HEK293 (cell line): ENCODE measurements at regions not wholly inside any gene's neighbourhood (a gene's known extent, or its start where the extent isn't known, plus 50 kb on each side); places are given as distances from the start of the nearest gene placed in this dataset.

Source experiments
- CTCF ChIA-PET: fragments of 350-600 bp; formaldehyde crosslinking; extraction: SDS; loops from one replicate; lab custom pipeline; 2021; ENCODE audit warnings: antibody characterized with exemption; lab: Yijun Ruan, JAX
- POLR2A ChIA-PET: fragments of 300-600 bp; formaldehyde crosslinking; extraction: SDS; loops from one replicate; lab custom pipeline; 2020; ENCODE audit warnings: antibody characterized with exemption, inconsistent platforms; lab: Yijun Ruan, JAX
- H3K27ac ChIP-seq: fragments of 200-500 bp; sonication (Bioruptor generic); 2 replicates; pipeline ENCODE4 v1.5.1; 2014; ENCODE audit warnings: low read depth, low read length, control low read depth, inconsistent platforms; ENCODE audit errors: extremely low read depth
- H3K36me3 ChIP-seq, 2 experiments: fragments of 200-500 bp in 1 of 2; sonication (Bioruptor generic) in 1 of 2; 1 replicate in 1 of 2; 2 replicates in 1 of 2; pipeline ENCODE4 v1.5.1; 2014 to 2017; ENCODE audit warnings: inconsistent platforms in 2 of 2, low read length in 2 of 2; ENCODE audit not compliant: control insufficient read depth in 2 of 2, insufficient read depth in 1 of 2
- H3K4me1 ChIP-seq: fragments of 200-500 bp; sonication (Bioruptor generic); 2 replicates; pipeline ENCODE4 v1.5.1; 2014; ENCODE audit warnings: mild to moderate bottlenecking, low read length, inconsistent platforms; ENCODE audit not compliant: control insufficient read depth, insufficient read depth
- H3K4me3 ChIP-seq: 2 replicates; pipeline ENCODE4 v1.5.1; 2011; ENCODE audit warnings: low read depth, mild to moderate bottlenecking, control low read depth, low read length, moderate library complexity
- H3K9me3 ChIP-seq: fragments of 200-500 bp; sonication (Bioruptor generic); 2 replicates; pipeline ENCODE4 v1.5.1; 2014; ENCODE audit warnings: low read depth, low read length, inconsistent platforms; ENCODE audit not compliant: control insufficient read depth, insufficient read depth
- ATF2 ChIP-seq: fragments of 450-650 bp; formaldehyde crosslinking; IDR thresholded peaks from 2 replicates; pipeline ENCODE4 v1.5.1; 2016; ENCODE audit warnings: missing biosample characterization, missing genetic modification characterization, low read depth
- BCL11A ChIP-seq: fragments of 450-650 bp; formaldehyde crosslinking; IDR thresholded peaks from 2 replicates; pipeline ENCODE4 v1.5.1; 2016; ENCODE audit warnings: low read depth, missing biosample characterization, missing genetic modification characterization
- ELK4 ChIP-seq: IDR thresholded peaks from 2 replicates; pipeline ENCODE4 v1.6.1; 2011; ENCODE audit warnings: mild to moderate bottlenecking, low read depth, low read length, borderline replicate concordance
- GLI4 ChIP-seq: fragments of 450-650 bp; formaldehyde crosslinking; IDR thresholded peaks from 2 replicates; pipeline ENCODE4 v1.5.1; 2016; ENCODE audit warnings: missing biosample characterization, missing genetic modification characterization
- HOXD13 ChIP-seq: sonication (generic); formaldehyde crosslinking; IDR thresholded peaks from 2 replicates; pipeline ENCODE4 v1.8.0; 2022; ENCODE audit warnings: missing genetic modification reagents, borderline replicate concordance
- KLF16 ChIP-seq: fragments of 450-650 bp; formaldehyde crosslinking; IDR thresholded peaks from 2 replicates; pipeline ENCODE4 v1.5.1; 2017; ENCODE audit warnings: missing biosample characterization, missing genetic modification characterization
- KLF7 ChIP-seq: fragments of 450-650 bp; formaldehyde crosslinking; IDR thresholded peaks from 2 replicates; pipeline ENCODE4 v1.5.1; 2016; ENCODE audit warnings: missing biosample characterization, missing genetic modification characterization, borderline replicate concordance
- MEIS1 ChIP-seq: sonication (generic); formaldehyde crosslinking; IDR thresholded peaks from 2 replicates; pipeline ENCODE4 v1.8.1; 2022; ENCODE audit warnings: missing genetic modification reagents, mild to moderate bottlenecking, borderline replicate concordance
- SALL2 ChIP-seq: fragments of 450-650 bp; formaldehyde crosslinking; IDR thresholded peaks from 2 replicates; pipeline ENCODE4 v1.5.0; 2017; ENCODE audit warnings: missing biosample characterization, mild to moderate bottlenecking, missing genetic modification characterization, borderline replicate concordance
- ZBTB1 ChIP-seq: fragments of 450-650 bp; formaldehyde crosslinking; IDR thresholded peaks from 2 replicates; pipeline ENCODE4 v1.5.1; 2016; ENCODE audit warnings: missing biosample characterization, missing genetic modification characterization
- ZNF10 ChIP-seq: fragments of 450-650 bp; formaldehyde crosslinking; IDR thresholded peaks from 2 replicates; pipeline ENCODE4 v1.5.1; 2017; ENCODE audit warnings: missing biosample characterization, missing genetic modification characterization
- ZNF146 ChIP-seq: fragments of 450-650 bp; formaldehyde crosslinking; IDR thresholded peaks from 2 replicates; pipeline ENCODE4 v1.5.1; 2016; ENCODE audit warnings: missing biosample characterization, missing genetic modification characterization
- ZNF16 ChIP-seq: fragments of 450-650 bp; formaldehyde crosslinking; IDR thresholded peaks from 2 replicates; pipeline ENCODE4 v1.5.1; 2016; ENCODE audit warnings: low read depth, missing biosample characterization, missing genetic modification characterization
- ZNF266 ChIP-seq: fragments of 450-650 bp; formaldehyde crosslinking; IDR thresholded peaks from 2 replicates; pipeline ENCODE4 v1.5.1; 2016; ENCODE audit warnings: missing biosample characterization, missing genetic modification characterization, low read depth
- ZNF274 ChIP-seq, 2 experiments: fragments of 200-500 bp in 1 of 2; fragments of 450-650 bp in 1 of 2; sonication (Bioruptor generic) in 1 of 2; formaldehyde crosslinking in 1 of 2; IDR thresholded peaks; 2 replicates each; pipeline versions ENCODE4 v1.5.1 to v1.6.1; 2014 to 2016; ENCODE audit warnings: borderline replicate concordance in 1 of 2, inconsistent platforms in 1 of 2, low read length in 1 of 2, missing biosample characterization in 1 of 2, missing genetic modification characterization in 1 of 2
- ZNF302 ChIP-seq: fragments of 450-650 bp; formaldehyde crosslinking; IDR thresholded peaks from 2 replicates; pipeline ENCODE4 v1.5.1; 2016; ENCODE audit warnings: missing biosample characterization, missing genetic modification characterization, low read depth
- ZNF335 ChIP-seq: fragments of 450-650 bp; formaldehyde crosslinking; conservative IDR thresholded peaks from 2 replicates; pipeline ENCODE4 v1.5.1; 2016; ENCODE audit warnings: missing biosample characterization, missing genetic modification characterization
- ZNF362 ChIP-seq: fragments of 450-650 bp; formaldehyde crosslinking; IDR thresholded peaks from 2 replicates; pipeline ENCODE4 v1.5.1; 2016; ENCODE audit warnings: missing biosample characterization, missing genetic modification characterization
- ZNF514 ChIP-seq: fragments of 450-650 bp; formaldehyde crosslinking; IDR thresholded peaks from 2 replicates; pipeline ENCODE4 v1.5.1; 2016; ENCODE audit warnings: missing biosample characterization, missing genetic modification characterization
- ZNF580 ChIP-seq: fragments of 450-650 bp; formaldehyde crosslinking; IDR thresholded peaks from 2 replicates; pipeline ENCODE4 v1.5.1; 2016; ENCODE audit warnings: missing biosample characterization, missing genetic modification characterization
- ZNF600 ChIP-seq: fragments of 450-650 bp; formaldehyde crosslinking; IDR thresholded peaks from 2 replicates; pipeline ENCODE4 v1.5.1; 2016; ENCODE audit warnings: missing biosample characterization, missing genetic modification characterization
- ZNF621 ChIP-seq: fragments of 450-650 bp; formaldehyde crosslinking; IDR thresholded peaks from 2 replicates; pipeline ENCODE4 v1.5.1; 2017; ENCODE audit warnings: missing biosample characterization, missing genetic modification characterization
- ZNF654 ChIP-seq: fragments of 450-650 bp; formaldehyde crosslinking; IDR thresholded peaks from 2 replicates; pipeline ENCODE4 v1.5.1; 2016; ENCODE audit warnings: low read depth, missing biosample characterization, missing genetic modification characterization
- ZNF777 ChIP-seq: fragments of 450-650 bp; formaldehyde crosslinking; IDR thresholded peaks from 2 replicates; pipeline ENCODE4 v1.5.1; 2017; ENCODE audit warnings: missing biosample characterization, missing genetic modification characterization, borderline replicate concordance
- ZXDB ChIP-seq: fragments of 450-650 bp; formaldehyde crosslinking; IDR thresholded peaks from 2 replicates; pipeline ENCODE4 v1.5.1; 2016; ENCODE audit warnings: missing biosample characterization, missing genetic modification characterization

GRCh38 chr6:9020001-9020400 is 584.7 kb upstream of the SLC35B3 start:
- Histone ChIP-seq H3K36me3 (no peaks in the 10 kb centered on the region), H3K27ac (no peak overlapping the region), H3K4me1 (no peaks in the 10 kb centered on the region), H3K9me3 (no peaks in the 10 kb centered on the region), H3K4me3 (no peak overlapping the region)
- CTCF ChIA-PET, result interaction anchor here (0.6 kb wide), 3 partner anchors 882 to 1446 kb away, joined by 3 to 4 read pairs (median 3); no protein-coding TSS in a partner anchor
- POLR2A ChIA-PET, result no interaction called here
- no peak for TF ChIP-seq ZNF10
- TF ChIP-seq, all 188 proteins: peak for 0

GRCh38 chr6:9009931-9010330 is 574.6 kb upstream of the SLC35B3 start:
- ChIA-PET CTCF (no interaction called here), POLR2A (no interaction called here)
- TF ChIP-seq ZNF621 (tag by site-specific recombination), result no peak

GRCh38 chr6:9007027-9007426 is 571.7 kb upstream of the SLC35B3 start:
- H3K4me3 ChIP-seq, result no peak overlapping the region
- POLR2A ChIA-PET, result no interaction called here
- H3K4me1 ChIP-seq, result no peaks in the 10 kb centered on the region
- CTCF ChIA-PET, result interaction anchor here (0.6 to 1.1 kb wide), 2 partner anchors 30 to 39 kb away, joined by 4 to 6 read pairs; no protein-coding TSS in a partner anchor
- TF ChIP-seq GLI4 (tag by site-specific recombination), result no peak
- TF ChIP-seq ZNF266 (tag by site-specific recombination), result no peak
- no peak for TF ChIP-seq ZNF654 (tag by site-specific recombination)
- TF ChIP-seq ZBTB1, result no peak
- TF ChIP-seq ZNF16 (tag by site-specific recombination), result no peak
- TF ChIP-seq ATF2 (tag by site-specific recombination), result no peak
- TF ChIP-seq MEIS1, result no peak
- TF ChIP-seq ZNF146 (tag by site-specific recombination), result no peak
- no peak for TF ChIP-seq HOXD13 (CRISPR knock-in tag)
- no peak for TF ChIP-seq ZNF600
- TF ChIP-seq SALL2 (tag by site-specific recombination), result no peak
- TF ChIP-seq ZNF274 (IDR thresholded peaks at IDR 0.05; ENCODE audit: low read length), result no peak
- TF ChIP-seq ZNF274 (tag by site-specific recombination; IDR thresholded peaks at IDR 0.05; ENCODE audit: borderline replicate concordance), result no peak
- no peak for TF ChIP-seq ZNF335 (tag by site-specific recombination)
- TF ChIP-seq ZNF777 (tag by site-specific recombination), result no peak
- no peak for TF ChIP-seq ZNF302
- H3K27ac ChIP-seq, result no peak overlapping the region
- H3K9me3 ChIP-seq, result no peaks in the 10 kb centered on the region
- H3K36me3 ChIP-seq, result no peaks in the 10 kb centered on the region

More at GRCh38 chr6:9009931-9010330, 574.6 kb upstream of the SLC35B3 start:
- Histone ChIP-seq H3K4me1 (no peaks in the 10 kb centered on the region), H3K4me3 (no peak overlapping the region), H3K36me3 (no peaks in the 10 kb centered on the region), H3K9me3 (no peaks in the 10 kb centered on the region), H3K27ac (no peak overlapping the region)

GRCh38 chr6:9002833-9003232 is 567.5 kb upstream of the SLC35B3 start:
- TF ChIP-seq KLF16 (tag by site-specific recombination), result no peak
- no peak for TF ChIP-seq KLF7
- TF ChIP-seq ZNF362 (tag by site-specific recombination), result no peak
- no peak for TF ChIP-seq ZNF580 (tag by site-specific recombination)
- TF ChIP-seq ZNF266 (tag by site-specific recombination), result no peak
- no peak for TF ChIP-seq BCL11A (tag by site-specific recombination)
- TF ChIP-seq ZXDB (tag by site-specific recombination), result no peak
- TF ChIP-seq ZNF514 (tag by site-specific recombination), result no peak
- TF ChIP-seq ELK4, result no peak
- no peaks in the 10 kb centered on the region; the same call in 1 of the 2 replicates for H3K9me3 ChIP-seq
- no peaks in the 10 kb centered on the region for H3K4me1 ChIP-seq
- H3K36me3 ChIP-seq, result no peaks in the 10 kb centered on the region
- no peak overlapping the region for H3K4me3 ChIP-seq
- no peak overlapping the region for H3K27ac ChIP-seq
- POLR2A ChIA-PET, result no interaction called here
- CTCF ChIA-PET, result no interaction called here
